ENCODE measurements at regions not wholly inside any gene's neighbourhood (a gene's known extent, or its start where the extent isn't known, plus 50 kb on each side); places are given as distances from the start of the nearest gene placed in this dataset.
"Not testable (repeated sequence)": the region's sequence is repeated elsewhere in the genome, so short reads cannot be mapped to it uniquely, and the experiment has no call there.

GRCh38 chr11:45379162-45379863 is 93.2 kb upstream of the SYT13 start:
- TF ChIP-seq CTCF (IDR thresholded peaks at IDR 0.05) = no peak
- Histone ChIP-seq H3K9me3 (no peaks in the 10 kb centered on the region), H3K4me3 (no peak overlapping the region), H3K4me1 (no peaks in the 10 kb centered on the region), H3K36me3 (no peaks in the 10 kb centered on the region), H3K27ac (no peak overlapping the region), H3K27me3 (no peaks in the 10 kb centered on the region)
- ATAC-seq (no peak), FAIRE-seq (no peak), DNase-seq (no peak)
- intact Hi-C loops (cut with DNase I) = loop anchor here in 2 of 3 donors (10.0 kb wide), 1 partner anchor 275 kb away; no protein-coding TSS in a partner anchor
- WGBS, 2 donors = 92 to 94% methylated on average over 6 of the region's 6 CpGs

- ATAC-seq (no peak), DNase-seq (no peak), FAIRE-seq (no peak)
- H3K9me3 ChIP-seq = no peaks in the 10 kb centered on the region
- H3K4me3 ChIP-seq = no peak overlapping the region
- H3K4me1 ChIP-seq = no peaks in the 10 kb centered on the region
- H3K27me3 ChIP-seq = no peaks in the 10 kb centered on the region
- intact Hi-C loops (cut with DNase I) = loop anchor here in 2 of 3 donors (10.0 kb wide), 1 partner anchor 276 kb away; no protein-coding TSS in a partner anchor
- TF ChIP-seq CTCF (IDR thresholded peaks at IDR 0.05) = no peak
- H3K36me3 ChIP-seq = no peaks in the 10 kb centered on the region
- no peak overlapping the region for H3K27ac ChIP-seq
- WGBS, 2 donors = 84 to 85% methylated on average over 5 to 6 of the region's 6 CpGs
Measured at GRCh38 chr11:45378516-45378915, 92.4 kb upstream of the SYT13 start.

- H3K9me3 ChIP-seq = no peaks in the 10 kb centered on the region
- H3K27me3 ChIP-seq = no peaks in the 10 kb centered on the region
- DNase-seq (no peak), ATAC-seq (no peak), FAIRE-seq (no peak)
- intact Hi-C loops (cut with DNase I) = loop anchor here in 2 of 3 donors (10.0 kb wide), 1 partner anchor 280 kb away; no protein-coding TSS in a partner anchor
- H3K4me1 ChIP-seq = no peaks in the 10 kb centered on the region
- no peak overlapping the region for H3K27ac ChIP-seq
- H3K36me3 ChIP-seq = no peaks in the 10 kb centered on the region
- 71 to 72% methylated on average over 5 of the region's 5 CpGs for WGBS, 2 donors
- H3K4me3 ChIP-seq = no peak overlapping the region
- no peak for TF ChIP-seq CTCF (IDR thresholded peaks at IDR 0.05)
Measured at GRCh38 chr11:45374653-45375059, 88.5 kb upstream of the SYT13 start.

GRCh38 chr11:45374130-45374529 is 88.0 kb upstream of the SYT13 start:
- H3K36me3 ChIP-seq = no peaks in the 10 kb centered on the region
- intact Hi-C loops (cut with DNase I) = loop anchor here in 2 of 3 donors (10.0 kb wide), 1 partner anchor 281 kb away; no protein-coding TSS in a partner anchor
- H3K27me3 ChIP-seq = no peaks in the 10 kb centered on the region
- no peak overlapping the region for H3K27ac ChIP-seq
- TF ChIP-seq CTCF (IDR thresholded peaks at IDR 0.05) = no peak
- DNase-seq (no peak), ATAC-seq (no peak), FAIRE-seq (no peak)
- no peaks in the 10 kb centered on the region for H3K4me1 ChIP-seq
- 47 to 57% methylated on average over 2 of the region's 2 CpGs for WGBS, 2 donors
- H3K4me3 ChIP-seq = no peak overlapping the region
- no peaks in the 10 kb centered on the region for H3K9me3 ChIP-seq

GRCh38 chr11:45373506-45374035 is 87.4 kb upstream of the SYT13 start:
- FAIRE-seq (no peak), ATAC-seq (no peak), DNase-seq (no peak)
- intact Hi-C loops (cut with DNase I) = loop anchor here in 2 of 3 donors (10.0 kb wide), 1 partner anchor 281 kb away; no protein-coding TSS in a partner anchor
- Histone ChIP-seq H3K27me3 (no peaks in the 10 kb centered on the region), H3K4me3 (no peak overlapping the region), H3K9me3 (no peaks in the 10 kb centered on the region), H3K4me1 (no peaks in the 10 kb centered on the region), H3K36me3 (no peaks in the 10 kb centered on the region), H3K27ac (no peak overlapping the region)
- WGBS, 2 donors = 72 to 79% methylated on average over 7 of the region's 7 CpGs
- TF ChIP-seq CTCF (IDR thresholded peaks at IDR 0.05) = no peak

- H3K27ac ChIP-seq, H3K9me3 ChIP-seq, H3K27me3 ChIP-seq, FAIRE-seq, DNase-seq, H3K4me1 ChIP-seq, H3K4me3 ChIP-seq, H3K36me3 ChIP-seq, ATAC-seq: not testable (repeated sequence)
- 55 to 63% methylated on average over 16 of the region's 16 CpGs for WGBS, 2 donors
- intact Hi-C loops (cut with DNase I) = loop anchor here in 2 of 3 donors (10.0 kb wide), 1 partner anchor 282 kb away; no protein-coding TSS in a partner anchor
Measured at GRCh38 chr11:45372414-45372813, 86.3 kb upstream of the SYT13 start.
